Forelimb muscle (tissue), 1 donor: ENCODE measurements at regions not wholly inside any gene's neighbourhood (a gene's known extent, or its start where the extent isn't known, plus 50 kb on each side); places are given as distances from the start of the nearest gene placed in this dataset.
A peak's percentile ranks its signal among the peaks of the same experiment; 100 is the strongest.

Source experiments
- DNase-seq: peaks from one replicate; pipeline ENCODE4 v3.0.0-alpha.2; 2013; ENCODE audit warnings: low read depth

- no peak for DNase-seq
These were observed 68.8 kb upstream of the ARHGAP18 start for GRCh38 chr6:129778793-129779192.

- no peak for DNase-seq
These were observed 67.4 kb upstream of the ARHGAP18 start for GRCh38 chr6:129777371-129777770.

- DNase-seq: no peak
These were observed 66.8 kb upstream of the ARHGAP18 start for GRCh38 chr6:129776542-129777330.

- DNase-seq: peak; percentile 31
These were observed 64.9 kb upstream of the ARHGAP18 start for GRCh38 chr6:129774697-129775447.

- no peak for DNase-seq
These were observed 63.3 kb upstream of the ARHGAP18 start for GRCh38 chr6:129773304-129773703.

GRCh38 chr6:129771678-129772077, 61.7 kb upstream of the ARHGAP18 start:
- DNase-seq: no peak

- DNase-seq: no peak
These were observed 58.0 kb upstream of the ARHGAP18 start for GRCh38 chr6:129767776-129768485.

- no peak for DNase-seq
These were observed 57.2 kb upstream of the ARHGAP18 start for GRCh38 chr6:129766959-129767728.

GRCh38 chr6:129764761-129765407, 54.9 kb upstream of the ARHGAP18 start:
- DNase-seq: no peak

- no peak for DNase-seq
These were observed 50.0 kb upstream of the ARHGAP18 start for GRCh38 chr6:129759796-129760605.
